Testis (tissue), 2 donors: ENCODE measurements at regions not wholly inside any gene's neighbourhood (a gene's known extent, or its start where the extent isn't known, plus 50 kb on each side); places are given as distances from the start of the nearest gene placed in this dataset.

ENCODE experiments used
- DNase-seq: peaks from one replicate; pipeline ENCODE4 v3.0.0-alpha.2; 2019
- H3K27ac ChIP-seq, 2 donors: fragments of 200-600 bp; sonication (generic); one replicate each; pipeline ENCODE4 v1.5.1; 2019
- H3K27me3 ChIP-seq: fragments of 200-600 bp; sonication (generic); one replicate; pipeline ENCODE4 v1.5.1; 2019
- H3K36me3 ChIP-seq: fragments of 200-600 bp; sonication (generic); one replicate; pipeline ENCODE4 v1.5.1; 2017; ENCODE audit warnings: low read depth; ENCODE audit errors: missing control alignments
- H3K4me1 ChIP-seq: fragments of 200-600 bp; sonication (generic); one replicate; pipeline ENCODE4 v1.5.1; 2019
- H3K4me3 ChIP-seq, 2 donors: fragments of 200-600 bp; sonication (generic); one replicate each; pipeline ENCODE4 v1.5.1; 2017 to 2019
- H3K9me3 ChIP-seq: fragments of 200-600 bp; sonication (generic); one replicate; pipeline ENCODE4 v1.5.1; 2017
- POLR2A ChIP-seq: fragments of 450-650 bp; IDR thresholded peaks from one replicate; pipeline ENCODE4 v1.6.1; 2017; ENCODE audit warnings: antibody characterized with exemption, mild to moderate bottlenecking, moderate library complexity
- WGBS, 2 donors: methylation state at CpG; one replicate each; pipeline ENCODE4 v1.1.5; 2018; 5-methylcytosine and 5-hydroxymethylcytosine counted together
- intact Hi-C: fragments of 100-400 bp; cut with DNase I; formaldehyde crosslinking; loops from one replicate; pipeline ENCODE4 v1.15.1; 2023; ENCODE audit warnings: low total_unique reads
- TF ChIP-seq, protein P1 (sequence below), 3 experiments: fragments of 450-650 bp in 2 of 3; fragments of 200-600 bp in 1 of 3; sonication (generic) in 1 of 3; IDR thresholded peaks; one replicate each; pipeline ENCODE4 v1.5.1; 2016 to 2019; ENCODE audit warnings: antibody characterized with exemption in 3 of 3, mild to moderate bottlenecking in 2 of 3, moderate library complexity in 1 of 3

DNA sequence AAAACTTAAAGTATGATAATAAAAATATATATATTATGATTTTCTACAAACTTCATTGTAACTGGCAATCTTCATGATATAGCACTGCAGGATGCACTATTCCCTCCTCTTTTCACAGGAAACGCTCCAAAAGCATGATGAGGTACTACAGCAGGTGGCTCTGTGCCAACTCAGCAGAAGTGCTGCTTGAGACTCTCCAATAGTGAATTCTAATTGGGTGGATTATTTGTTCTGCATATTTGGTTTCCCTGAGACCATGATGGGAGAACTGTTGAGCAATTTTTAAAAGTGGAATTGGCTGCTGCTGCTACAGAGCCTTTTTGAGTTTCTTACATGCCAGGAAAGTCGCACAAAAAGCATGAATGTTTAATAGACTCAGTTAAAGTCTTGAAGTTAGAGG is 1782.4 kb upstream of the PCDH20 start:
- intact Hi-C loops, result no loop called here
- DNase-seq, result no peak
- 56 to 69% methylated on average over 2 of the region's 2 CpGs for WGBS, 2 donors
- Histone ChIP-seq H3K36me3 (no peaks in the 10 kb centered on the region), H3K4me3 (no peak overlapping the region), H3K27me3 (no peaks in the 10 kb centered on the region), H3K27ac (no peak overlapping the region), H3K9me3 (no peaks in the 10 kb centered on the region), H3K4me1 (no peaks in the 10 kb centered on the region)
- TF ChIP-seq, protein P1, sequence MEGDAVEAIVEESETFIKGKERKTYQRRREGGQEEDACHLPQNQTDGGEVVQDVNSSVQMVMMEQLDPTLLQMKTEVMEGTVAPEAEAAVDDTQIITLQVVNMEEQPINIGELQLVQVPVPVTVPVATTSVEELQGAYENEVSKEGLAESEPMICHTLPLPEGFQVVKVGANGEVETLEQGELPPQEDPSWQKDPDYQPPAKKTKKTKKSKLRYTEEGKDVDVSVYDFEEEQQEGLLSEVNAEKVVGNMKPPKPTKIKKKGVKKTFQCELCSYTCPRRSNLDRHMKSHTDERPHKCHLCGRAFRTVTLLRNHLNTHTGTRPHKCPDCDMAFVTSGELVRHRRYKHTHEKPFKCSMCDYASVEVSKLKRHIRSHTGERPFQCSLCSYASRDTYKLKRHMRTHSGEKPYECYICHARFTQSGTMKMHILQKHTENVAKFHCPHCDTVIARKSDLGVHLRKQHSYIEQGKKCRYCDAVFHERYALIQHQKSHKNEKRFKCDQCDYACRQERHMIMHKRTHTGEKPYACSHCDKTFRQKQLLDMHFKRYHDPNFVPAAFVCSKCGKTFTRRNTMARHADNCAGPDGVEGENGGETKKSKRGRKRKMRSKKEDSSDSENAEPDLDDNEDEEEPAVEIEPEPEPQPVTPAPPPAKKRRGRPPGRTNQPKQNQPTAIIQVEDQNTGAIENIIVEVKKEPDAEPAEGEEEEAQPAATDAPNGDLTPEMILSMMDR (IDR thresholded peaks at IDR 0.05), result no peak
- no peak for TF ChIP-seq POLR2A

DNA sequence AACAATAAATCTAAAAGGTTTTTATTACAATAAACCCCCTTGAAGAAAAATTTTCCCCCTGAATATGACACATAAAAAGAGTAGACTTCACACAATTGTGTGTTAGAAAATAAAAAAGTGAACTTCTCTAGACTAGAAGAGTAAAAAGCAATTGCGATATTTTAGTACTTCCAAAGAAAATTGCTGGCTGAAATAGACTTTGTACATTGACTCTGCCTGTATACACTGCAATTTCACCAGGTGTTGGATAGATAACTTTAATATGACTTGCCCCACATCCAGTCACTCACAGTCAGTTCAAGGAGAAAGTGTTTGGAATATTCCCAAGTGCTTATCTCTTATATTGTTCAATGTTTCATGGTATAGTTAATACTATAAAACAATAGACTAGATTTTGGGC is 1780.1 kb upstream of the PCDH20 start:
- Histone ChIP-seq H3K27me3 (no peaks in the 10 kb centered on the region), H3K4me1 (no peaks in the 10 kb centered on the region), H3K36me3 (no peaks in the 10 kb centered on the region), H3K9me3 (no peaks in the 10 kb centered on the region), H3K27ac (no peak overlapping the region), H3K4me3 (no peak overlapping the region)
- intact Hi-C loops, result no loop called here
- DNase-seq, result no peak
- TF ChIP-seq POLR2A, result no peak
- TF ChIP-seq, protein P1 (IDR thresholded peaks at IDR 0.05), result no peak
- WGBS, 2 donors, result 76 to 91% methylated on average over 1 of the region's 1 CpG

DNA sequence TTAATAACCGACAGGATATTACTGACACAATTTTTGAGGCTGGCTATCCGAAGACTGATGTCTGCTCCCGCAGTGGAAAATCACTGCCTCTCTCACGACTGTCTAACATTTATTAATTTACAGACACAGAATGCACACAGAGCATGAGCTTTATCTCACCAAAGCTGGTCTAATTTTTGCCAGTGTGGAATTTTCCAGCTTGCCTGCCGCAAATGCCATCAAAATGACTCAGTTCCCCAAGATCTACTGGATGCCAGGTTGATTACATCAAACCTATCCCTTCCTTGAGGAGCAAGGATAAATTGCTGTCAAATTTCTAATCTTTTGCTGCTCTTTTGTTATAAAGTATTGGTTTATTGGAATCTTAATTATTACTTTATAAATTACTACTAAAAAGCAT is 1775.1 kb upstream of the PCDH20 start:
- H3K9me3 ChIP-seq, result no peaks in the 10 kb centered on the region
- TF ChIP-seq, protein P1 (IDR thresholded peaks at IDR 0.05), result no peak
- no peak for TF ChIP-seq POLR2A
- H3K27ac ChIP-seq, result no peak overlapping the region
- no peaks in the 10 kb centered on the region for H3K36me3 ChIP-seq
- no peaks in the 10 kb centered on the region for H3K4me1 ChIP-seq
- intact Hi-C loops, result no loop called here
- no peaks in the 10 kb centered on the region for H3K27me3 ChIP-seq
- no peak overlapping the region for H3K4me3 ChIP-seq
- no peak for DNase-seq
- 72 to 74% methylated on average over 5 of the region's 5 CpGs for WGBS, 2 donors

DNA sequence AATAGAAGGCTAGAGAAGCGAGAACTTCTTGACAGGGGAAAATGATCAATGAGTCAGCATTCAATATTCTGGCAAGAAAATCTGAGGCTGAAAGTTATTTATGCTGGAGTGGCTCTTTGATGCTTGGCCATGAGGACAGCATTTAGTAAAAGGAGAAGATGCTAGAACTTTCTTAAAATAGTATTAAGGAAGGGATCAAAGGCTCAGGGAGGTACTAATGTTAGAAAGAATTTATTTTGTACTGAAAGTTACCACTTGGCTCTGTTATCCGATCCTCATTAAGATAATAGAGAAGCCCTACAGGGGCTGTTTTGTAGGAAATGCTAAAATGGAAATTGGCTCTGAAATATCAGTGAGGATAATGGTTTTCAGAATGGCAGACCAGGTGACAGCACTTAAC is 1774.6 kb upstream of the PCDH20 start:
- TF ChIP-seq, protein P1 (IDR thresholded peaks at IDR 0.05), result no peak
- no peak for TF ChIP-seq POLR2A
- intact Hi-C loops, result no loop called here
- WGBS, 2 donors, result 43 to 52% methylated on average over 2 of the region's 2 CpGs
- H3K27me3 ChIP-seq, result no peaks in the 10 kb centered on the region
- no peak overlapping the region for H3K27ac ChIP-seq
- no peak overlapping the region for H3K4me3 ChIP-seq
- DNase-seq, result no peak
- no peaks in the 10 kb centered on the region for H3K36me3 ChIP-seq
- H3K9me3 ChIP-seq, result no peaks in the 10 kb centered on the region
- H3K4me1 ChIP-seq, result no peaks in the 10 kb centered on the region

DNA sequence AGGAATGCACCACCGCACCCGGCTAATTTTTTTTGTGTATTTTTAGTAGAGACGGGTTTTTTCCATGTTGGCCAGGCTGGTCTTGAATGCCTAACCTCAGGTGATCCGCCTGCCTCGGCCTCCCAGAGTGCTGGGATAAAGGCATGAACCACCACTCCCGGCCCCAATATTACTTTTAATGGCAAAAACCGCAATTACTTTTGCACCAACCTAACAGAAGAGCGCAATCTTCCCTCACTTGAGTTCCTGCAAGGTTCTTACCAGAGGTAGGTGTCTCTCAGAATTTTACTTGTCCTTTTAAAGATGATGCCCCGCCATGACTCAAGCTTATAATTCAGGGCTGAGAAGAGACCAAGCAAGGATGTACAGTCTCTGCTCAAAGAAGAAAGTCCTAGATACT is 1774.1 kb upstream of the PCDH20 start:
- 58 to 82% methylated on average over 9 of the region's 9 CpGs for WGBS, 2 donors
- no peak overlapping the region for H3K27ac ChIP-seq
- H3K36me3 ChIP-seq, result no peaks in the 10 kb centered on the region
- no peak for DNase-seq
- no peak overlapping the region for H3K4me3 ChIP-seq
- intact Hi-C loops, result no loop called here
- no peaks in the 10 kb centered on the region for H3K9me3 ChIP-seq
- no peak for TF ChIP-seq POLR2A
- TF ChIP-seq, protein P1 (IDR thresholded peaks at IDR 0.05), result no peak
- no peaks in the 10 kb centered on the region for H3K27me3 ChIP-seq
- no peaks in the 10 kb centered on the region for H3K4me1 ChIP-seq
